NCI-H2171 (cell line): ENCODE measurements at regions not wholly inside any gene's neighbourhood (a gene's known extent, or its start where the extent isn't known, plus 50 kb on each side); places are given as distances from the start of the nearest gene placed in this dataset.

ENCODE experiments used
- DNase-seq: peaks from one replicate; lab custom pipeline; 2025; lab: John Stamatoyannopoulos, UW

GRCh38 chr13:63680704-63681103, 2265.1 kb upstream of the PCDH20 start:
- no peak for DNase-seq

GRCh38 chr13:63671296-63671695, 2255.6 kb upstream of the PCDH20 start:
- no peak for DNase-seq

- DNase-seq, result no peak
Measured at GRCh38 chr13:63651394-63651793, 2235.7 kb upstream of the PCDH20 start.

- DNase-seq, result no peak
Measured at GRCh38 chr13:63643543-63643942, 2227.9 kb upstream of the PCDH20 start.

- no peak for DNase-seq
Measured at GRCh38 chr13:63636316-63636993, 2220.8 kb upstream of the PCDH20 start.

- no peak for DNase-seq
Measured at GRCh38 chr13:63632321-63632720, 2216.7 kb upstream of the PCDH20 start.

GRCh38 chr13:63631006-63631405, 2215.4 kb upstream of the PCDH20 start:
- no peak for DNase-seq

GRCh38 chr13:63629591-63629990, 2213.9 kb upstream of the PCDH20 start:
- DNase-seq, result no peak

- no peak for DNase-seq
Measured at GRCh38 chr13:63628310-63628709, 2212.7 kb upstream of the PCDH20 start.

- no peak for DNase-seq
Measured at GRCh38 chr13:63625869-63626268, 2210.2 kb upstream of the PCDH20 start.

- DNase-seq, result no peak
Measured at GRCh38 chr13:63614874-63615612, 2199.4 kb upstream of the PCDH20 start.

- no peak for DNase-seq
Measured at GRCh38 chr13:63607153-63607552, 2191.5 kb upstream of the PCDH20 start.

- DNase-seq, result no peak
Measured at GRCh38 chr13:63605962-63606361, 2190.3 kb upstream of the PCDH20 start.

- no peak for DNase-seq
Measured at GRCh38 chr13:63605403-63605802, 2189.8 kb upstream of the PCDH20 start.

- no peak for DNase-seq
Measured at GRCh38 chr13:63595811-63596210, 2180.2 kb upstream of the PCDH20 start.

- DNase-seq, result no peak
Measured at GRCh38 chr13:63586467-63586866, 2170.8 kb upstream of the PCDH20 start.

GRCh38 chr13:63578796-63579195, 2163.1 kb upstream of the PCDH20 start:
- DNase-seq, result no peak

GRCh38 chr13:63567031-63567430, 2151.4 kb upstream of the PCDH20 start:
- no peak for DNase-seq

- no peak for DNase-seq
Measured at GRCh38 chr13:63554157-63554556, 2138.5 kb upstream of the PCDH20 start.

GRCh38 chr13:63551731-63552130, 2136.1 kb upstream of the PCDH20 start:
- DNase-seq, result no peak

GRCh38 chr13:63546524-63546923, 2130.9 kb upstream of the PCDH20 start:
- no peak for DNase-seq

- no peak for DNase-seq
Measured at GRCh38 chr13:63542770-63543169, 2127.1 kb upstream of the PCDH20 start.

GRCh38 chr13:63541336-63541735, 2125.7 kb upstream of the PCDH20 start:
- DNase-seq, result no peak

- DNase-seq, result no peak
Measured at GRCh38 chr13:63540061-63540460, 2124.4 kb upstream of the PCDH20 start.
